GM18507 (cell line): ENCODE measurements at regions not wholly inside any gene's neighbourhood (a gene's known extent, or its start where the extent isn't known, plus 50 kb on each side); places are given as distances from the start of the nearest gene placed in this dataset.

Source experiments
- DNase-seq: peaks from one replicate; pipeline ENCODE4 v3.0.0; 2011; ENCODE audit warnings: low read depth; ENCODE audit not compliant: insufficient read length; ENCODE audit errors: extremely low spot score
- FAIRE-seq: peaks from 2 replicates; lab custom pipeline; 2011; peaks lifted over from hg19 to GRCh38; lab: Jason Lieb, UNC

GRCh38 chr3:177981576-177981975 is 554.7 kb upstream of the KCNMB2 start:
- FAIRE-seq, result no peak

DNA sequence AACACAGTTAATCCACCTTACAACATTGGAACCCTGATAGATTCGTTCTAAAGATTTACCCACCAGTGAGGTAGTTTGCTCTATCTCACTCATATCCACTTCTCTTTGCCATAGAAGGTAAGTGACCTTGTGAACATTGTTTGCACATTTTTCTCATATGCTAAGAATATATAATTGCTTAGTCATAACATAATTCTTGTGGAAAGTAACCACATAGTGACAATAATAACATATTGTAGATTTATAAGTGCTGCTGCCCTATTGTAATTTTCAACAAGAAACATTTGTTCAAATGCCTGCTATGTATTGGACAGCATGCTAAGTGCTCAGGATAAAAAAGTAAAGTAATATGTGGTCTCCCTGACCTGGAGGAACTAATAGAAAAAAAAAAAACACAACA is 554.2 kb upstream of the KCNMB2 start:
- FAIRE-seq (no peak), DNase-seq (no peak)

More at GRCh38 chr3:177981576-177981975, 554.7 kb upstream of the KCNMB2 start:
- DNase-seq, result no peak

DNA sequence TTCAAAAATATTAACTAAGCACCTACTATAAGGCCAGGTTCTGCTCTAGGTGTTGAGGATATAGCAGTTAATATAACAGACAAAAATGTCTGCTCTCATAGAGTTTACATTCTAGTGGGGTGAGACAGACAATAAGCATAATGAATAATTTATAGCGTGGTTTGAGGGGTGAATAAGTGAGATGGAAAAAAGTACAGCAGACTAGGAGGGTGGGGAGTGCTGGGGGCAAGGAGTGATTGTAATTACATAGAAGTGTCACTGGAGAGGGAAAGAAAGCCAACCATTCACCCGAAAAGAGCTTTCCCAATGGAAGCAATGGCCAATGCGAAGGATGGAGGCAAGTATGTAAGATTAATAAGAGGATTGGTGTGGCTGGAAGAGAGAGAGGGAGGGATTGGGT is 552.9 kb upstream of the KCNMB2 start:
- no peak for DNase-seq
- FAIRE-seq, result no peak

DNA sequence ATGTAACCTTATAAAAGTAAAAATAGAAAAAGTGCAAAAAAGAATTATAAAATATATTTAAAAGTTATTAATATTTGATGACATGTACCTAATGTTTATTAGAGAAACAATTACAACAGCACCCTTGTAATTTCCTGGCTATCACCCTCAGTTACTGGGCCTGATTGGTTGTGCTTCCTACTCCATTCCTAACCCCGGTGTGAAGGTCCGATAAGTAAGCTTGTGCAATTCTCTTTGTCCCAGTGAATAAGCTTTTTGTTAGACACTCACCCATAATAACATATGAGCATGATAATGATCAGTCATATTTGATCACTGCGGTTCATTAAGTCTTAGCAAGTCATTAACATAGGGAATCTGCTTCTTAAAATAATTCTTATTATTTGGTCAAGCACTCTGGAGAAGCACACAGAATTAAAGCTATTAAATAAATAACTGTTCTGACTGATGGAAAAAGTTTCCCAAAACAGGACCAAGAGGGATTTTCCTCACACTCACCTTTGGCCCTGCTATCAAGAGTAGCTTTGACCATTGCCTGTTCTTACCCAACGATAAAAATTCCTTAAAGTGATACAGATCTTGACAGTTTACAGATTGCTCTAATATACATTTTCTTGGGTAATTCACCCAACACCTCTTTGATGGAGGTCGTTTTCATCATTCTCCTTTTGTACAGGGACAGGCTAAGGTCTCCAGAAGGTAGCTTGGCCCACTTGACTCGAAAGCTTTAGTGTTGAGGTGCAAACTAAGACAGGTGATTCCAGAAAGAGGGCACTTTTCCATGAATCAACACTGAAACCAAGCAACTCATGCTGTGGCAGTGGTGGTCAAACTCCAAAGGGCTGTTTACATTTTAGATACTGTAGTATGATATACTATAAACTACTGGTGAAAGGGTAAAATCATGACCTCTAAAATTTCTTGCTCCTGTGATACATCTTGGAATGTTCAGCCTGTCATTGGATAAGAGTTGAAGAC is 543.0 kb upstream of the KCNMB2 start:
- FAIRE-seq, result no peak
- DNase-seq, result no peak

- no peak for DNase-seq
- no peak for FAIRE-seq
These were observed 541.3 kb upstream of the KCNMB2 start for GRCh38 chr3:177994976-177995375.

- DNase-seq (no peak), FAIRE-seq (no peak)
These were observed 540.7 kb upstream of the KCNMB2 start for GRCh38 chr3:177995381-177996085.

GRCh38 chr3:178001670-178002101 is 534.5 kb upstream of the KCNMB2 start:
- DNase-seq, result no peak
- FAIRE-seq, result peak; percentile 36

- DNase-seq (no peak), FAIRE-seq (no peak)
These were observed 534.1 kb upstream of the KCNMB2 start for GRCh38 chr3:178002113-178002512.

DNA sequence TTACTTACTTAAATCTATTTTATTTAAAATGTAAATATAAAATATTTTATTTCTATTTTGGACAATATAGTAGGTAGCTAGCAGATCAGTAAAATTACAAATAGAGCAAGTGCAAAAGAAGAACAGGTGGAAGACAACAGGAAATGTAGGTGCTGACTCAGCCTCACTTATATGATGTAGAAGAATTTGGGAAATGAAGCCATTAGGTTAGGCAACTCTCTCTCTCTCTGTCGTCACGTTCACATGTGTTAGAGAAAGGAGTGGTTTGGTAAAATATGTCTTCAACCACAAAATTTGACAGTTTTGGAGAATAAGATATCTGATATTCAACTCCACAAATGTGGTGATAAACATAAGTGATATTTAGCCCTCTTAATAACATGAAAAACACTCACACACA is 532.5 kb upstream of the KCNMB2 start:
- FAIRE-seq (peak; percentile 5), DNase-seq (no peak)

GRCh38 chr3:178005961-178006360 is 530.3 kb upstream of the KCNMB2 start:
- FAIRE-seq (no peak), DNase-seq (no peak)

GRCh38 chr3:178010306-178010705 is 525.9 kb upstream of the KCNMB2 start:
- no peak for FAIRE-seq
- DNase-seq, result no peak

DNA sequence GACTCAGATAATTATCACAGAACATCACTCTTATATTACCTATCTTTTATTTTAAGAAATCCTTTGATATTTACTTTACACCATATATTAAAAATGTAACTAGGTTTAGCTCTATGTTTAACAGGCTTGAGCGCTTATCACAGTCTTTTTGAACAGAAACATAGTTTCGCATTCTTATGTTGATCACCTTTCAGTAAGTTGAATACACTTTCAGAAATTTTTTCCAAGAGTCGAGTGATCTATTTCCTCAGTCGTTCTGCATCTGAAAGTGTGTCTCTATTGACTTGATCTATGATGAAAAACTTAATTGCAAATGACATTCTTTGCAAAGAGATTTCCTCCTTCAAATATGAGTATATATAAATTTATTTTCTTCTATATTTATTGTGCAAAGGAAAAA is 516.6 kb upstream of the KCNMB2 start:
- DNase-seq (no peak), FAIRE-seq (no peak)

GRCh38 chr3:178022599-178022998 is 513.6 kb upstream of the KCNMB2 start:
- FAIRE-seq (no peak), DNase-seq (no peak)

DNA sequence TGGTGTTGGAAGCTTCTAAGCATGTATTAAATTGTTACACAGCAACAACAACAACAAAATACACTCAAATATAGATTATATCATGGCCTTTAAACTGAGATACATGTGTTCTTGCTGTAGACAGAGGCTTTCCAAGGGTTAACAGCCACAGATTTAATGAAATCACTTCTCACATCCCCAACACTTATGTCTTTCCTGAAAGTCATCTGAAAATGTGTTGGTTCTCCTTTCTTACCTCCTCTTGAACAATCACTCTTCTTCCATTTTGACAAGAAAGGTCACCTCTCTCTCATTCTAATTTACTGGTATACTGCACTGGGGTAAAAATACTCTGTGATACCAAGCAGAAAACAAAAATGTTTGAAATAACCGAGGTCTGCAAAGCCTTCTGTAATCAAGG is 507.3 kb upstream of the KCNMB2 start:
- FAIRE-seq (no peak), DNase-seq (no peak)

GRCh38 chr3:178036451-178037144 is 499.6 kb upstream of the KCNMB2 start:
- DNase-seq, result no peak
- no peak for FAIRE-seq

- DNase-seq (no peak), FAIRE-seq (no peak)
These were observed 494.3 kb upstream of the KCNMB2 start for GRCh38 chr3:178041931-178042330.

GRCh38 chr3:178042376-178042775 is 493.9 kb upstream of the KCNMB2 start:
- FAIRE-seq (no peak), DNase-seq (no peak)

GRCh38 chr3:178043084-178043483 is 493.2 kb upstream of the KCNMB2 start:
- DNase-seq, result no peak
- FAIRE-seq, result no peak

- no peak for FAIRE-seq
These were observed 491.9 kb upstream of the KCNMB2 start for GRCh38 chr3:178044320-178044719.

GRCh38 chr3:178047496-178047895 is 488.7 kb upstream of the KCNMB2 start:
- FAIRE-seq (no peak), DNase-seq (no peak)

More at GRCh38 chr3:178044320-178044719, 491.9 kb upstream of the KCNMB2 start:
- no peak for DNase-seq
